VCaP (cell line): ENCODE measurements at regions not wholly inside any gene's neighbourhood (a gene's known extent, or its start where the extent isn't known, plus 50 kb on each side); places are given as distances from the start of the nearest gene placed in this dataset.
A peak's percentile ranks its signal among the peaks of the same experiment; 100 is the strongest.

ENCODE experiments used
- H3K27ac ChIP-seq: fragments of 450-650 bp; 2 replicates; pipeline ENCODE4 v1.5.1; 2017
- CTCF ChIP-seq: fragments of 450-650 bp; conservative IDR thresholded peaks from 2 replicates; pipeline ENCODE4 v1.5.1; 2017; ENCODE audit warnings: mild to moderate bottlenecking, moderate library complexity

GRCh38 chr12:58156697-58157096 is 215.3 kb downstream of the ATP23 start:
- TF ChIP-seq CTCF = no peak
- no peak overlapping the region for H3K27ac ChIP-seq

- TF ChIP-seq CTCF = no peak
- H3K27ac ChIP-seq = no peak overlapping the region
These were observed 218.6 kb downstream of the ATP23 start for GRCh38 chr12:58159941-58160340.

- no peak for TF ChIP-seq CTCF
- H3K27ac ChIP-seq = no peak overlapping the region
These were observed 220.4 kb downstream of the ATP23 start for GRCh38 chr12:58161773-58162172.

- no peak overlapping the region for H3K27ac ChIP-seq
- TF ChIP-seq CTCF = no peak
These were observed 221.7 kb downstream of the ATP23 start for GRCh38 chr12:58163021-58163420.

- no peak overlapping the region for H3K27ac ChIP-seq
- TF ChIP-seq CTCF = no peak
These were observed 225.3 kb downstream of the ATP23 start for GRCh38 chr12:58166643-58167042.

- no peak overlapping the region for H3K27ac ChIP-seq
- TF ChIP-seq CTCF = no peak
These were observed 226.3 kb downstream of the ATP23 start for GRCh38 chr12:58167622-58168021.

GRCh38 chr12:58169826-58170225 is 228.5 kb downstream of the ATP23 start:
- peak overlapping the region; percentile 86 for H3K27ac ChIP-seq
- TF ChIP-seq CTCF = no peak

- TF ChIP-seq CTCF = no peak
- H3K27ac ChIP-seq = peak overlapping the region; percentile 86
These were observed 230.5 kb downstream of the ATP23 start for GRCh38 chr12:58171914-58172313.
